Right forelimb (tissue), 1 donor: ENCODE measurements at regions not wholly inside any gene's neighbourhood (a gene's known extent, or its start where the extent isn't known, plus 50 kb on each side); places are given as distances from the start of the nearest gene placed in this dataset.
"Not testable (repeated sequence)": the region's sequence is repeated elsewhere in the genome, so short reads cannot be mapped to it uniquely, and the experiment has no call there.

Experiments used
- DNase-seq: peaks from one replicate; pipeline ENCODE4 v3.0.0-alpha.2; 2018

DNA sequence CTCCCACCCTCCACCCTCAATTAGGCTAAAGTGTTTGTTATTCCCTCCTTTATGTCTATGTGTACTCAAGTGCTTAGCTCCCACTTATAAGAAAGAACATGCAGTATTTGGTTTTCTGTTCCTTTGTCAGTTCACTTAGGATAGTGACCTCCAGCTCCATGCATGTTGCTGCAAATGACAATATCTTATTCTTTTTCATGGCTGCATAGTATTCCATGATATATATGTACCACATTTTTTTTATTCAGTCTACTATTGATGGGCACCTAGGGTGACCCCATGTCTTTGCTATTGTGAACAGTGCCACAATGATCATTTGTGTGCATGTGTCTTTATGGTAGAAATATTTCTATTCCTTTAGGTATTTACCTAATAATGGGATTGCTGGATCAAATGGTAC lies 114.3 kb downstream of the DLEU7 start:
- DNase-seq = no peak

DNA sequence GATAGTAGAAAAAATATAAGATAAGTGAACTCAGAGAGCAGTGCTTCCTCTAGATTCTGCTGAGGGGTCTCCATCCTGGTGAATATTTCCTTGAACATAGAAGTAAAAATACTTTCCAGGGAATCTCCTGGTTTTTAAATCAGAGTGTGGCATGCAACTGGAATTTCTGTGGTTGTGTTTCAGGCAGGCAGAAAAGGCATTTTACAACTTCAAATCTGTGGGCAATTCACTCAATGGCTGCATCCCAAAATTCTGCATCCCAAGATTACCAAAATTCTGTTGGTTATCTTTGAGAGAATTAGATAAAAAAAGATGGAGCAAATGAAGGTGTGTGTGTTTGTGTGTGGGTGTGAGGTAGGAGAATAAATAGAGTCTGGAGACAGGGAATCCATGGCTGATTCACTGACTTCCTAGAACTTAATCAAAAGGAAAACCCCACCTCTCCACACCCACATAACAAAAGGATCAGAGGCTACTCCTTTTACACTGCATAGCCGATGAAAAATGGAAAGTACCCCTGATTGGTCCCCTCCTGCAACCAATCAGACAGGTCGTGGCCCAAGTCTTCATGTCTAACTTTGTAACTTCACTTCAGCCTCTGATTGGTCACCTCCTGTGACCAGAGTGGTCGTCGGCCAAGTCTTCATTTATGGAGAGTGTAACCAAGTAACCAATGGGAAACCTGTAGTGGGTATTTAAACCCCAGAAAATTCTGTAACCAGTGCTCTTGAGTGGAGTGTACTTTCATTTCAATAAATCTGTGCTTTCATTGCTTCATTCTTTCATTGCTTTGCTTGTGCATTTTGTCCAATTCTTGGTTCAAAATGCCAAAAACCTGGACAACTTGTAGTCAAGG lies 112.8 kb downstream of the DLEU7 start:
- DNase-seq = no peak

DNA sequence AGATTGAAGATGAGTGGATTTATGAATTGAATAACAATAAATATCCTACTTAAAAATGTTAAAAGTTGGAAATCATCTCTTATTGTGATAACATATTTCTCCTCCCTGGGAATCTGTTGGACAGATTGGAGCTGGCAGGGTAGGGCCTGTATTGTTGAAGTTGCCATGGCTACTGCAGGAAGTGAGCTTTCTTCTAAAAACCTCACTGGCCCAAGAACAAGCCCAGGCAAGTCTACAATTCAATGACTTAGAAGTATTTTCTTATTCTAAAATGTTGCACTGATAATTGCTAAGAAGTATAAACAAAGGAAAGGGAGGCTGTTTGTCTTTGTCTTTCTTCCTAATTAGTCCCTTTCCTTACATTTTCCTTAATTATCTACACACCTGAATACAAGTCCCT lies 112.1 kb downstream of the DLEU7 start:
- no peak for DNase-seq

DNA sequence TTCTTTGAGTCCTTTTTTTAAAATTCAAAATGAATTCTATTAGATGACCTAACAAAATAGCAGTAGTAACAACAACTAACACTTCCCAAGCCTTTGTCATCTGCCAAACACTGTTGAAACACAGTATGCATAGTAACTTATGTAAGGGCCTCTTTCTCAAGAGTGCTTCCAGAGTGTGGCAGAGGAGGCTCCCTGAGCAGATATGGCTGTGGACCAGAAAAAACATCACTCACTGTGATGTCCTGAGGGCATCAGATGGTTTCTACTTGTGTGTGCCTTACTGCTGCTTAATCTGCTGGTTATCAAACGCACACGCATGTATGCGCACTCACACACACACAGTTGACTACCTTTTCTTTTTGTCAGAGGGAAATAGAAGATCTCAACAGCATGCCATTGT lies 110.8 kb downstream of the DLEU7 start:
- no peak for DNase-seq

DNA sequence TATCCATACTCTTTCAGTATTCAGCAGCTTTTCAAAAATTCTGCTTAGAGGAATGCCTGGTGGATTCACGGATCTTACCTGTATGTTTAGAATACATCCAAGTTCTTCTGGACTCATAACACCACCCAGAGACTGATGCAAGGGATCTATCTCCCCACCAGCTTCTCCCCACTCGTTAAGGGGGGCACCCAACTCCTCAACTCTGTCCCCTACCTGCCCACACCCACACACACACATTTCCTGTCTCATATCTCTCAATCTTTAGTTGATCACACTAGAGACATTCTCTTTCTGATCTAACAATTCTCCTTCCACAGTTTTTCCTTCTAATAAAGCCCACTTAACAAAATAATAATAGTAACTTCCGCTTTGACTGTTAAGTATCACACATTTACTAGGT lies 110.1 kb downstream of the DLEU7 start:
- DNase-seq = no peak

DNA sequence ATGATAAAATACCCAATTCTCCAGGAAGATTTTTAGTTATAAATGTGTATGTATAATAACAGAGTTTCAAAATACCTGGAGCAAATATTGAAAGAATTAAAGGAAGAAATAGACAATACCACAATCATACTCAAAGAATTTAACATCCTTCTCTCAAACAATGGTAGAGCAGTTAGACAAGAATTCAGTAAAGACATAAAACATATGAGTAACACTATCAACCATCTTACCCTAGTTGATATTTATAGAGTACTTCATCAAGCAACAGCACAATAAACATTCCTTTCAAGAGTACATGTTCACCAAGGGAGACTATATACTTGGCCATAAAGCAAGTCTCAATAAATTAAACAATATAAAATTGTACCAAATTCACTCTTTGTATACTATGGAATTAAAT lies 108.4 kb downstream of the DLEU7 start:
- no peak for DNase-seq

DNA sequence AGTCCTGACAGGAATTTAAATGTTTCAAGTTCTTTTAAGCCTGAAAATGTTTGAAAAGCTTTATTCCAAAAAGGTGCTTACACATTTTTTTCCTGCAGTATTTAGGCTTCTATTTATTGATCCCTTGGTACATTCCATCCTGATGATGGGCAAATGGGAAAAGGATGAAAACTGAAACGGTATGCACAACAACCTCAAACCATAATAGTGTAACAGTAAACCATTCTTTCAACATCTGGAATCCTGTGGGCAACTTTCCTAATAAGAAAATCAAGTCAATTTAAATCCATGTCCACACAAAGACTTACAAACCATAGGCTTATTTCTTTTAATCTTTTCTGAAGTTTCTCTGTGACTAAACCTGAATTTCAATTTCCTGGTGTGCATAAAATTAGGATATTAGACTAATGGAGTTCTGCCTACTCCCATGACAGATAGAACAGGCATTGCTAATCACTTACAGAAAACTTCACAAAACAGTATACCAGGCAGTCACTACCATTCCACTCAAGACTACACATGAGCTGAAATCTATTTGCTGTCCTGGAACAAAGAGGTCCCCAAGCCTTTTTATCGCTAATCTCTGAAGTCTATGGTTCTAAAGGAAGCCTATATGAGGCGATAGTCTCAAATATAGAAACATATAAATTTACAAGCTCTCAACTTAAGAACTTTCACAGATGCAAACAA lies 103.3 kb downstream of the DLEU7 start:
- DNase-seq = no peak

DNA sequence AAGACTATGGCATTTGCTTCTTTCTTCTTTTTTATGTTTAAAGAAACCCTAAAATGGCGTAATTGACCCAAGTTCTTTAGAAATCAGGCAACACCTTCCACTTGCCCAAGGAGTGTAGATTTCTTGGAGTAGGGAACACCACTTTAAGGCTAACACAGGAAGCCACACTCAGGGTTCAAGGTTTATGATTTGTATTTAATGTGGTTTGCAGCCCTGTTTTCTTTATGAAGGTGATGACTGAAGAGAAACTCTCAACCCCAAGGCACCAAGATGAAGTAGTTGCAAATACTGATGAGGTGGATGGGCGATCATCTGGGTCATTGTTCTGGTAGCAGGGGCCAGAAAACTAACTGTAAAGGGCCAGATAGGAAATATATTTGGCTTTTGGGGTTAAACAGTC lies 101.1 kb downstream of the DLEU7 start:
- DNase-seq = no peak

DNA sequence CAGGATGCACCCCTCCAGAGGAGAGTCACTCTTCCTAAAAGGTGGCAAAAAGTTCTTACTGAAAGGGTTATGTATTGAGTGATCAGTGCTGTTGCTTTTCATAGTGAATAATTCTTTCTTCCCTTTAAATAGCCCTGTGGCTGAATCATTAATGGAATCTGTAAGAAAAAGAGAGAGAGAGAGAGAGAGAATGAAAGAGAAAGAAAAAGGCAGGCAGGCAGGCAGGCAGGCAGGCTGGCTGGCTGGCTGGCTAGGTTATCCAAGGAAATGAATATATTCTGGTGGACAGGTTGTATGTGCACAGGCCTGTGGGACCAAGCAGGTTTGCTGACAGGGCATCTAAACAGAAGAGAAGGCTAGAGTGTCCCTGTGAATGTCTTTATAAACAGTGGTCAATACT lies 100.5 kb downstream of the DLEU7 start:
- no peak for DNase-seq

DNA sequence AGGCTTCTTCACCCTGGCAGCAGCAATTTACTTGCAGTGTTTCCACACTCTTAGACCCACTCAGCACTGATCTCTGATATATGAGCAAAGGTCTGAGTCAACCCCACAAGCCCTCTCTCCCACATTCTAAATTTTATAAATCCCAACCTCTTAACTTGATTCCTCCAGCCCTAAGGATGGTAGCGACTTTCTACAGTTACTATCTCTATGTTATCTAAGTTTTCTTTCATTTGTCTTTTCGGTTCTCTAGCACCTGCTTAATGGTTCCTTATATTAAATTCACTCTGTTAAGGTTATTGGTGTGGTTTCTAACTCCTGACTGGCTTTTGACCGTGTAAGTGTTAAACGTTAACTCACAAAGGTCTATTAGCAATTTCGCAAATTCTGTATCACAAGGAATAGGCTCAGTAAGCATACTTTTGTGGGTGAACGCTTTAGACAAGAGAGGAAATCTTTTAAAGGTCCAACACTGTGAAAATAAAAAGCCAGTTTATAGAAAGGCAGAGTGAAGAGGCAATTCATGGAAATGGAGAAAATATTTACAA lies 99.3 kb downstream of the DLEU7 start:
- no peak for DNase-seq

DNA sequence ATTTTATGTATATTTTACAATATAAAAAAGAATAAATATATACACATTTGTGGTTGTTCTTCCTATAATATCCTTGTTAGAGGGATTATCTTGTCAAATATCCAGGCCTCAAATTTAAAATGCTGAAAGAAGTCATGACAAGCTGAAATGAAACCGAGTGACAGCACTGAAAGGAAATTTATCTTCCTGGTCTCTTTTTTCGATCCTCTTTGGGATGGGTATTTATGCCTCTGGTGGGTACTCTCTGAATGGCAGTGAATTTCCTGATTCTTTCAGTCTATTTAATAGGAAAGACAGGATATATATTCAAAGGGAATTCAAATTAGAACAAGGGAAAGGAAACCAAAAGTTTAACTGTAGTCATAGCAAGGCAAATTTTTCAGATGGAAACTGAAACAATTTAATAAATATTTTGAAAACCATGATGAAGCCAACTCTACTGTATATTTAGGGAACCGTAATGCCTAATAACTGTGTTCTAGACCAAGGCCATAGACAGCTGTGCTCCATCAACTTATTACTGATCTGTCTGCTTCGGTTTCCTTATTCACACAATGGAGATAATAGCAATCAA lies 97.9 kb downstream of the DLEU7 start:
- no peak for DNase-seq

DNA sequence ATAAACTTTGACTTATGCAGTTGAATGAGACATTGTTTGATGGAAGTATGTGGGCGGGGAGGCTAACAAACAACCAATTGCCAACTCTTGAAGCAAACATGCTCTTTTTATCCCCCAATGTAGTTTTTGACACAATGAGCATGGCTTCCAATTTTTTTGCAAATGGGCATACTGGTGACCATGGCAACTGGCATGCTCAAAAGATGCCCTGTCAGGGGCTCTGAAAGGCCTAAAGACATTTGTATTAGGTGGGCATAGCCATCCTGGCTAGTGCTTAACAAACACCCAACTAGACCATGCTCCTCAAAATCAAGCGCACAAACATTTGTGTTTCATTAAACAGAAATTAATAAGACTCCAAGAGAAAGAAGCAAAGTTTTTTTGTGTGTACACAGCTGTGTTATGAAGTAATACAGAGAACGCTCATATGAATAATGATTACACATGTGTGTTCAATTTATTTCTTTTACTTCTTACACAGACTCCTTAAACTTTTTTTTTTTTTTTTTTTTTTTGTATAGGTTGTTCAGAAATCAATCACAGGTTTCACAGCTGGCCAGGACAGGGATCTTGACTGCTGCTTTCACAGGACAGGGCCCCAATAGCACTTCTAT lies 95.6 kb downstream of the DLEU7 start:
- DNase-seq = no peak

DNA sequence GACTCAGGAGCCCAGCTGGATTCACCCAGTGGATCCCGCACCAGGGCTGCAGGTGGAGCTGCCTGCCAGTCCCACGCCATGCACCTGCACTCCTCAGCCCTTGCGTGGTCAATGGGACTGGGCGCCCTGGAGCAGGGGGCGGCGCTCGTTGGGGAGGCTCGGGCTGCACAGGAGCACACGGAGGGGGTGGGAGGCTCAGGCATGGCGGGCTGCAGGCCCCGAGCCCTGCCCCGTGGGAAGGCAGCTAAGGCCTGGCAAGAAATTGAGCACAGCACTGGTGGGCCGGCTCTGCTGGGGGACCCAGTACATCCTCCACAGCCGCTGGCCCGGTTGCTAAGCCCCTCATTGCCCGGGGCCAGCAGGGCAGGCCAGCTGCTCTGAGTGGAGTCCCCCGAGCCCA lies 90.3 kb downstream of the DLEU7 start:
- not testable (repeated sequence) for DNase-seq

DNA sequence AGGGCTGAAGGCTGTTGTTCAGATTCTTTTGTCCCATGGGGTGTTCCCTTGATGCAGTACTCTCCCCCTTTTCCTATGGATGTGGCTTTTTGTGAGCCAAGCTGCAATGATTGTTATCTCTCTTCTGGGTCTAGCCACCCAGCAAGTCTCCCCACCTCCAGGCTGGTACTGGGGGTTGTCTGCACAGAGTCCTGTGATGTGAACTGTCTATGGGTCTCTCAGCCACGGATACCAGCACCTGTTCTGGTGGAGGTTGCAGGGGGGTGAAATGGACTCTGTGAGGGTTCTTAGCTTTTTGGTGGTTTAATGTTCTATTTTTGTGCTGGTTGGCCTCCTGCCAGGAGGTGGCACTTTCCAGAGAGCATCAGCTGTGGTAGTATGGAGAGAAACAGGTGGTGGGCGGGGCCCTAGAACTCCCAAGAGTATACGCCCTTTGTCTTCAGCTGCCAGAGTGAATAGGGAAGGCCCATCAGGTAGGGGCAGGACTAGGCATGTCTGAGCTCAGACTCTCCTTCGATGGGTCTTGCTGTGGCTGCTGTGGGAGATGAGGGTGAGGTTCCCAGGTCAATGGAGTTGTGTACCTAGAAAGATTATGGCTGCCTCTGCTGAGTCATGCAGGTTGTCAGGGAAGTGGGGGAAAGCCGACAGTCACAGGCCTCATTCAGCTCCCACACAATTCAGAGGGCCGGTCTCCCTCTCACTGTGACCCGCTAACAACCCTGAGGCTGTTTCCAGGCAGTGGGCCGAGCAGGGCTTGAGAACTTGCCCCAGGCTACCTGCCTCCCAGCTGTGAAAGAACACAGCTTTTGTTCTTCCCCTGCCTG lies 87.4 kb downstream of the DLEU7 start:
- DNase-seq = not testable (repeated sequence)

DNA sequence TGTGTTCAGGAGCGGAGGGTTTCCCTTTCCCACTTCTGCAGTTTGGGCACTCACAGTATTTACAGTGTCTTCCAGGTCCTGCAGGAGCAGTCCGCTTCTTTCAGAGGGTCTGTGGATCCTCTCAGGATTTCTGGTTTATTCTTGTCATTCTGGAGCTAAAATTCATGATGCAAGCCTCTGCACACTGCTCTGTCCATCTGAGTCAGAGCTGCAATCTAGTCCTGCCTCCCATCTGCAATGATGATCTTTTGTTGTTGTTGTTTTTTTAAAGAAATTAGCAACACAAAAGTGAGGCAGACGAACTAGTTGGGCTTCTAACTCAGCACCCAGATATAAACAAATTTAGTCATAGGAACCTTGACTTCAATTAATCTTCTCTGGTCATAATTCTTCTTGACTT lies 86.5 kb downstream of the DLEU7 start:
- no peak for DNase-seq

DNA sequence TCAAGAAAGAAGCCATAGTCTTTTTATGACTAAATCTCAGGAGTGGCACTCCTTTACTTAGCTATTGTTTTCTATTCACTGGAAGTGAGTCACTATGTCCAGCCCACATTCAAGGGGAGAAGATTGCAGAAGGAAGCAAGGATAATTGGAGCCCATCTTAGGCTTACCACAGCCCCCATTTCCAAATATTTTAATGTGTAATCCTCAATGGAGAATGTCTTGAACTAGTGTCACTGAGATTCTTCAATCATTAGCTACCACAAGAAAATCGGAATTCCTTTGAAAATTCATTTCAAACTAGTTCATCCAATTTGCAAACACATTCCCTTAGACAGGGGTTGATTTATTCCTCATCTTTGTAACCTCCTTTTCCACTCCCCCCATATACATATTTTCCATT lies 84.7 kb downstream of the DLEU7 start:
- DNase-seq = no peak

DNA sequence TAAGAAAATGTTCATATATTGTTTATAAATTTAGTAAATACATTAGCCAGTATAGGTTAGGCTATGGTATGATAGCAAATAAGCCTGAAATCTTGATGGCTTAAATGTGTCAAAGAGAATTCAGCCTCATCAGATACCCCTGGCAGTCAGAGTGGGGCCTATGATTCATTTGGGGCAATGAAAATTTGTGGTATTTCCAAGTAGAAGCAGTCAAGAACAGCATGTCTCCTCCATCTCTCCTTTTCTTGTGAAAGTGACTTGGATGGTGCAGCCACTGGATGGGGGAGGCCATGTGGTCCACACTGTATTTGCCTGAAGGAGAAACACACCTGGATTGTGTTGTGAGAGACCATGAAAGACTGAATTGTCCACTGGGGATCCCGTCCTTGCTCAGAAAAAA lies 82.7 kb downstream of the DLEU7 start:
- no peak for DNase-seq

DNA sequence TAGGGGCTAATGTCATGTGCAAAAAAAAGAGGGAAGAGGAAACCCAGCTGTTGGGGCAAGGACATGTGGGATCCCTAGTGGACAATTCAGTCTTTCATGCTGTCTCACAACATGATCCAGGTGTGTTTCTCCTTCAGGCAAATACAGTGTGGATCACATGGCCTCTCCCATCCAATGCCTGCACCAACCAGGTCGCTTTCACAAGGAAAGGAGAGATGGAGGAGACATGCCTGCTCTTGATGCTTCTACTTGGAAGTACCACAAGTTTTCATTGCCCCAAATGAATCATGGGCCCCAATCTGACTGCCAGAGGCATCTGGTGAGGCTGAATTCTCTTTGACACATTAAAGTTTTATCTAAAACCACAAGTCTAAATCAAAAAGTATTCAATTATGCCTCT lies 82.1 kb downstream of the DLEU7 start:
- DNase-seq = no peak

DNA sequence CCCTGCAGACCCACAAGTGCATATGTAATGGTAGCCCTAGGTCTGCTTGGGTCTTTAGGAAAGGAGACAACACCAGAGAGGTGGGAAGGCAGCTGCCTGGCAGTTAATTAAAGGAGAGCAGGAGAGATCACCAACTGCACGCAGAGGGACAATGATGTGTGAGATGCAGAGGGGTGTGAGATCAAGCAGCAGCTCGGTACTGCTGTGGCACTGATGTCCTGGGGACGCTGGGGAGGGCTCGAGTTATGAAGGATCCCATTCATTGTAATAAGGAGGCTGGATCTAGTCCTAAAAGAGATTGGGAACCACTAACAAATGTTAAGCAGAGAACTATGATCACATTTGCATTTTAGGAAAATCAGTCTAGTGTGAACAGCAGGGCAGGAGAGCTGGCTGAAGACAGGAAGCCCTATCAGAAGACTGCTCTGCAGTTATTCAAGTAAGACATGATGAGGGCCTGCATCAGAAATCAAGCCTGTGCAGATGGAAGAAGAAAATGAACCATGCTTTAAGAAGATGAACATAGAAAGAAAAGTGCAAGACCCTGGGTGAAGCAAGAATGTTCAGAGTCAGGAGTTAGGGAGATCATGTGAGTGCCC lies 80.4 kb downstream of the DLEU7 start:
- no peak for DNase-seq

DNA sequence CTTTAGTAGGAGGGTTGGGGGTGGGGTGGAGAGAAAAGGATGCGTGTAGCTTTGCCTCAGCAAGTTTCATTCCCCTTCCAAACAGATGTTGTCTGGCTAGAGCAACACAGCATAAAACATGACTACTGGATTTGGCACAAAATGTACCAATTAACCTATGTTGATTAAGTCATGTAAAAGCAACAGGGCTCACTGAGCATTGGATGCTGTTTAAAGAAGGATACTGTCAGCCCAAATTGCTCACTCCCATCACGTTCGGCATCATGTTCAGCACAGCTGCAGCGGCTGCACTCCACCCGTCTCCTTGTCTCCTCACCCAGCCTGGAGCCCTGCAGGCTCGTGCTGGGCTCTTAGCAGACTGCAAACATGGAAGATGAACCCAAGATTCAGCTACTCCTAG lies 77.5 kb downstream of the DLEU7 start:
- DNase-seq = no peak

DNA sequence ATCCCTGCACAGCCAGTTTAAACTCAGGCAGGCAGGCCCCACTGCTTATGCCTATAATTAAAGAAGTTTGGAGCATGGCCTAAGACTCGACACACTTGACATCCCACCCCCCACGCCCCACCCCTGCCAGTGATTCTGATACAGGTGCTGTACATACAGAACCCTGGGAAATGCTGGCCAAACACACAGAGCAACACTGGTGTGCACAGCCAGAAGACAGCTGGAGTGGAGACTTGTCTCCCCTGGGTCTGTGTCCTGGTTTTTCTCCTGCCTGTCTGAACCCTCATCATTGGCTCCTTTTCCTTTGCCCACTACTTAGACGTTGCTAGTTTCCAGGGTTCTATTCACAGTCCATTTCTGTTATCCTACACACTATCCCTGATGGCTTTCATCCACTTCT lies 76.8 kb downstream of the DLEU7 start:
- no peak for DNase-seq

DNA sequence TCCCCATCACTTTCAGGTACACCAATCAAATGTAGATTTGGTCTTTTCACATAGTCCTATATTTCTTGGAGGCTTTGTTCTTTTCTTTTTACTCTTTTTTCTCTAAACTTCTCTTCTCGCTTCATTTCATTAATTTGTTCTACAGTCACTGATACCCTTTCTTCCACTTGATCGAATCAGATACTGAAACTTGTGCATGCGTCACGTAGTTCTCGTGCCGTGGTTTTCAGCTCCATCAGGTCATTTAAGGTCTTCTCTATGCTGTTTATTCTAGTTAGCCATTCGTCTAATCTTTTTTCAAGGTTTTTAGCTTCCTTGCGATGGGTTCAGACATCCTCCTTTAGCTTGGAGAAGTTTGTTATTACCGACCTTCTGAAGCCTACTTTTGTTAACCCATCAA lies 70.6 kb downstream of the DLEU7 start:
- DNase-seq = not testable (repeated sequence)
